ENCODE measurements at regions not wholly inside any gene's neighbourhood (a gene's known extent, or its start where the extent isn't known, plus 50 kb on each side); places are given as distances from the start of the nearest gene placed in this dataset.

GRCh38 chr1:38715415-38715814, 144.2 kb downstream of the RRAGC start:
- no peak for TF ChIP-seq CTCF (IDR thresholded peaks at IDR 0.05)
- no peak for TF ChIP-seq EZH2 (IDR thresholded peaks at IDR 0.05)
